ENCODE measurements at regions not wholly inside any gene's neighbourhood (a gene's known extent, or its start where the extent isn't known, plus 50 kb on each side); places are given as distances from the start of the nearest gene placed in this dataset.

GRCh38 chr1:245036102-245036501 lies 118.7 kb upstream of the KIF26B start:
- Histone ChIP-seq H3K4me1 (ENCODE audit: insufficient read depth) (no peaks in the 10 kb centered on the region), H3F3A (replicated peaks; ENCODE audit: low read depth) (no peaks in the 10 kb centered on the region), H3K36me3 (ENCODE audit: insufficient read depth) (no peaks in the 10 kb centered on the region), H3K4me3 (no peak overlapping the region), H4K20me1 (replicated peaks; ENCODE audit: insufficient read depth) (no peaks in the 10 kb centered on the region), H2AFZ (no peak overlapping the region), H3K4me2 (no peak overlapping the region), H3K79me2 (replicated peaks; ENCODE audit: insufficient read depth) (no peaks in the 10 kb centered on the region), H3K27me3 (ENCODE audit: insufficient read depth) (no peaks in the 10 kb centered on the region), H3K27ac (ENCODE audit: low read depth) (no peak overlapping the region), H3K9me2 (ENCODE audit: insufficient read depth) (no peaks in the 10 kb centered on the region)
- Mint-ChIP-seq H3K4me1 (peaks cover 3% of the 10 kb centered on the region), H3K4me3 (no peak overlapping the region), H3K27ac (no peak overlapping the region), H3K9me3 (no peaks in the 10 kb centered on the region), H3K27me3 (ENCODE audit: insufficient read depth, low read depth, poor library complexity) (peaks cover 2% of the 10 kb centered on the region), H3K36me3 (ENCODE audit: low read depth) (no peaks in the 10 kb centered on the region)
- no peak for DNase-seq (ENCODE audit: low spot score)
- no peak for TF ChIP-seq ZNF331 (CRISPR knock-in tag; IDR thresholded peaks at IDR 0.05; ENCODE audit: low read depth)
- no peak for TF ChIP-seq POLR2AphosphoS5 (IDR thresholded peaks at IDR 0.05; ENCODE audit: low read depth)
- no peak for TF ChIP-seq ZNF114 (CRISPR knock-in tag; IDR thresholded peaks at IDR 0.05)
- no peak for TF ChIP-seq NANOG (IDR thresholded peaks at IDR 0.05; ENCODE audit: borderline replicate concordance)
- TF ChIP-seq CTCF (conservative IDR thresholded peaks at IDR 0.05; ENCODE audit: low read depth in 2 of 2) = no peak
- TF ChIP-seq CREB1 (CRISPR knock-in tag; IDR thresholded peaks at IDR 0.05; ENCODE audit: low read depth) = no peak
- ATAC-seq = no peak

- Mint-ChIP-seq H3K4me3 (no peak overlapping the region), H3K4me1 (peaks cover 10% of the 10 kb centered on the region; the same call in 2 of the 3 replicates), H3K9me3 (no peaks in the 10 kb centered on the region), H3K27ac (no peak overlapping the region), H3K27me3 (ENCODE audit: insufficient read depth, low read depth, poor library complexity) (peaks cover 4% of the 10 kb centered on the region), H3K36me3 (ENCODE audit: low read depth) (no peaks in the 10 kb centered on the region)
- Histone ChIP-seq H3K79me2 (replicated peaks; ENCODE audit: insufficient read depth) (no peaks in the 10 kb centered on the region), H4K20me1 (replicated peaks; ENCODE audit: insufficient read depth) (no peaks in the 10 kb centered on the region), H3K4me1 (ENCODE audit: insufficient read depth) (peaks cover 4% of the 10 kb centered on the region; the same call in 1 of the 2 replicates), H2AFZ (no peak overlapping the region), H3K4me3 (no peak overlapping the region), H3K9me2 (ENCODE audit: insufficient read depth) (no peaks in the 10 kb centered on the region), H3K27ac (ENCODE audit: low read depth) (no peak overlapping the region), H3K4me2 (no peak overlapping the region), H3K27me3 (ENCODE audit: insufficient read depth) (no peaks in the 10 kb centered on the region), H3F3A (replicated peaks; ENCODE audit: low read depth) (no peaks in the 10 kb centered on the region), H3K36me3 (ENCODE audit: insufficient read depth) (no peaks in the 10 kb centered on the region)
- ATAC-seq = no peak
- no peak for TF ChIP-seq NANOG (IDR thresholded peaks at IDR 0.05; ENCODE audit: borderline replicate concordance)
- no peak for TF ChIP-seq EZH2 (IDR thresholded peaks at IDR 0.05; ENCODE audit: low read depth, unreplicated experiment)
- no peak for TF ChIP-seq REST (IDR thresholded peaks at IDR 0.05; ENCODE audit: unreplicated experiment)
- no peak for TF ChIP-seq EZH2phosphoT487 (IDR thresholded peaks at IDR 0.05; ENCODE audit: unreplicated experiment)
- TF ChIP-seq ZNF331 (CRISPR knock-in tag; IDR thresholded peaks at IDR 0.05; ENCODE audit: low read depth) = no peak
- no peak for TF ChIP-seq POLR2AphosphoS5 (IDR thresholded peaks at IDR 0.05; ENCODE audit: low read depth)
- no peak for DNase-seq (ENCODE audit: low spot score)
Observed at GRCh38 chr1:245031041-245031440, 123.7 kb upstream of the KIF26B start.
